Erythroblast (primary cell): ENCODE measurements at regions not wholly inside any gene's neighbourhood (a gene's known extent, or its start where the extent isn't known, plus 50 kb on each side); places are given as distances from the start of the nearest gene placed in this dataset.

Experiments used
- DNase-seq, 2 experiments: peaks; one replicate each; lab custom pipeline; 2025; lab: John Stamatoyannopoulos, UW
- GATA1 ChIP-seq: IDR thresholded peaks from 2 replicates; pipeline ENCODE4 v1.6.1; 2011; ENCODE audit warnings: low read depth, mild to moderate bottlenecking, control low read depth, low read length, moderate library complexity
- POLR2A ChIP-seq: IDR thresholded peaks from 2 replicates; pipeline ENCODE4 v1.6.1; 2011; ENCODE audit warnings: mild to moderate bottlenecking, low read length

DNA sequence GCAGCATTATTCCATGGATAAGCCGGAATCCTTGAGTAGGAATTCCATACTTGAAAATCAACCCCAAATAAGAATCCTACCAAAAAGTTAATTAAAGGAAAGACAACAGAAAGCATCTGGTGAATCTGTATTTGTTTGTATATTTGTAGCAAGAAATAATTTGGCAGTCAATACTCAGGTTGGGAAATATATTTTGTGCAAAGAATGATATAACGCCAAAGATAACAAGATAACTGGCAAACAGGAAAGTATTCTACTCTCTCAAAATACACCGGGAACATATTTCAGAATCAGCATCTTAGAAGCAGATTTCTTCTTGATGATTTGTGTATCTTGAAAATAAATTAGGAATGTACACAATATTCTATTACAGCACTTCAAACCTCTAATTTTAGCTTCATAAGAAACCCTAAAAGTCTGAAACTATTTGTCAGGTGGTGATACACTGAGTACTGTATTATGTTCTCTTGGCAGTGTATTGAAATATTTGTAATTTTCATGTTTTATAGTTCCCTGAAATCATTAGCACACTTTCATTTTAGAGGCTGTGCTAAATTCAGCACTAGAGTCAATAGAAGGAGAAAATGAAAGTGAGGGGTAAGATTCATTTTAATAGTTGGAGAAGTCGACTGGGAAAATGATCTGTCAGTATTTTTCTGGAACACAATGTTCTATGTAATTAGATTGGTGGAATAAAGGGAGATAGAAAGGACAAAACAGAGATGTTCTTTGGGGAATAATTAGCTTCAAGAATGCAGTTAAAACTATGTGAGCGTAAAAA, 879.7 kb upstream of the GJE1 start:
- no peak for DNase-seq
- TF ChIP-seq GATA1: no peak

DNA sequence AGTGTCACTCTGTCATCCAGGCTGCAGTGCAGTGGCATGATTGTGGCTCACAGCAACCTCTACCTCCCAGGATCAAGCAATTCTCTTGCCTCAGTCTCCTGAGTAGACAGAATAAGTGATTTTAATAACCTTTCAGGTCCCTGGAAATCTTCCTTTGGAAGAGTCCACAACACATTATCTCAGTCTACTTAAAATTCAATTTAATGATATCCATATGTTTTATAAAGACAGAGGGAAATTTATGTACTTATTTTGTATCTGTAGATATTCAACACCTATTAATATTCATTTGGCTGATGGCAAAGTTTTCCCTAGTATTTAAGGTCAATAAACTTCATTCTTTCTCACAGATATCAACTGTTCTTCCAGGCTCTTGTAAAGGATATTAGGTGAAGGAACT, 881.4 kb upstream of the GJE1 start:
- TF ChIP-seq GATA1 (no peak), POLR2A (no peak)
- DNase-seq: no peak

- TF ChIP-seq GATA1 (no peak), POLR2A (no peak)
- no peak for DNase-seq
Measured at GRCh38 chr6:141248021-141248799, 884.5 kb upstream of the GJE1 start.

GRCh38 chr6:141244366-141244765, 888.4 kb upstream of the GJE1 start:
- no peak for DNase-seq
- TF ChIP-seq POLR2A (no peak), GATA1 (no peak)

DNA sequence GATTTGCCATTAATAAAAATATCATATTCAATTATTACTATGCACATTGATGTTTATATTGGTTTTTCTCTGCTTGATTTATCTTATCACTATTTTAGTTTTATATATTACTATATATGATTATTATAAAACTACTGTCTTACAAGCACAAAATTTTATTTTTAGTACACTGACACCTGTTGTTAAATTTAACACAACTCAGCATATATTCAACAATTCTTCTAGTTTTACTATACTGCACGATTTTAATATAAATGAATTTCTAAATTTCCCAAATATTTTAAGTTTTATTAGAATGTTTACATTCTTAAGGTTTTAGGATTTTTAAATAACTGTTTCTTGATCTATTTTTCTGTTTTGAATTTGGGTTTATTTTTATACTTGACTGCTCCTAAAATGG, 889.8 kb upstream of the GJE1 start:
- TF ChIP-seq GATA1: no peak
- no peak for TF ChIP-seq POLR2A
- no peak for DNase-seq

GRCh38 chr6:141229296-141229695, 903.4 kb upstream of the GJE1 start:
- no peak for DNase-seq
- no peak for TF ChIP-seq POLR2A
- no peak for TF ChIP-seq GATA1

- no peak for TF ChIP-seq POLR2A
- no peak for DNase-seq
Measured at GRCh38 chr6:141218583-141218982, 914.1 kb upstream of the GJE1 start.

DNA sequence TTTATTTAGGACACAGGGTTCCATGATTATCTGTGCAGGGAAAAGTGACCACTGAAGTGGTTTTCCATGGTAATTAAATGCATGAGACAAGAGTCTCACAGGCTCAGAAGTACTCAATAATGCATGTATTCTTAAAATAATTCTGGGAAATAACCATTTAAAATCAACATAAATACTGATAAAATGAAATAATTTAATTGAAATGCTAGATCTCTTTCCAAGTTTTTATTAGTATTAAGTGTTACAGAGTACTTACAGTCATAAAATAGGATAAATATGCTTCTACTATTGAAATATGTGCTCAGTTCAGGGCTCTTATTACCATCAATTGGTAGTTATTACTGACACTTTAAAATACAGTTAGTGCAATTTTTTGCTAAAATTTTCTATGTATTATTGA, 916.0 kb upstream of the GJE1 start:
- DNase-seq: no peak
- TF ChIP-seq POLR2A (no peak), GATA1 (no peak)

DNA sequence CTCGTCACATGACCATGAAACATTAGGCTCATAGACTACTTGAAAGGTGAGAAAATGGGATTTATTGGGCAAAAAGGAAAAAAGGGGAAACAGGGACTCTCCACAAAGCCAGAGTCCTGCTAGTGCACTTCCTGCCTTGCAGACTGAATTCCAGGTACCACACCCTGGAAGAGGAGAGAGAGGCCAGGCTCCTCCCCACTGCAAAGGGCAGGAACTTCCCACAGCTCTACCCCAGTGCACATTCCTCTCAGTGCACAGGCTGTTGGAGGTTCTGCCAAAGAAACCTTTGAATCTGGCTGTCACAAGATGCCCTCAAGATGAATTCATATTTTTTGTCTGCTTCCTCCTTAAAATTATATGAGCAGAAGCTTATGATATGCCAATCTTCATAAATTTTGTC, 920.4 kb upstream of the GJE1 start:
- no peak for DNase-seq

GRCh38 chr6:141211845-141212244, 920.9 kb upstream of the GJE1 start:
- DNase-seq: no peak
- no peak for TF ChIP-seq GATA1

More for the DNA sequence above, 920.4 kb upstream of the GJE1 start:
- TF ChIP-seq POLR2A (no peak), GATA1 (no peak)

DNA sequence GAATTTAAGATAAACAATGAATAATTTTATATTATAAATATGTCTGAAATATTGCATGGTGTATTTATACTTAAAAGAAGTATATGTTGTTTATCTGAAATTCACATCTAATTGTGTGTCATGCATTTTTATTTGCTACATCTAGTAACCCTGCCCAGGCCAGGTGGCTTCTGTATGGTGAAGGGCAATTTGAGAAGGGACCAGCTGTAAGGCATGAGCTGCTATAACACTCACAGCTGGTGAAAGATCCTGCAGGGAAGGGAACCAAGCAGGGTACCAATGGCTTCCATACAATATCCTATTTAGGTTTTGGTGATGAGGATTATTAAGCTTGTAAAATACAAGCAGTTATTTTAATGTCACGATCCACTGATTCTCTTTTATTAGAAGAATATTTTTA, 921.8 kb upstream of the GJE1 start:
- TF ChIP-seq POLR2A (no peak), GATA1 (no peak)
- no peak for DNase-seq

DNA sequence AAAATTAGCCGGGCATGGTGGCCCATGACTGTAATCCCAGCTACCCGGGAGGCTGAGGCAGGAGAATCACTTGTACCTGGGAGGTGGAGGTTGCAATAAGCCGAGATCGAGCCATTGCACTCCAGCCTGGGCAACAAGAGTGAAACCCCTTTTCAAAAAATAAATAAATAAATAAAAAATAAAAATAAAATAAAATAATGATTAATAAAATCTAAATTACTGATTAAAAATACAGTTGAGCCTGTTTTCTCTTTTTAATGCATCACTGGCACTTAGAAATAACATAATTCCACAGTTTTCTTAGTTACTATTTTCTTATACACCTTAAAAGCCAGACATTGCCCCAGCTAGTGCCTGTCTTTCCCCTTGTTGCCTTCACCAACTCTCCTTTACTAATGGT, 922.8 kb upstream of the GJE1 start:
- no peak for TF ChIP-seq POLR2A
- TF ChIP-seq GATA1: no peak

GRCh38 chr6:141208101-141208500, 924.6 kb upstream of the GJE1 start:
- DNase-seq: no peak
- TF ChIP-seq POLR2A (no peak), GATA1 (no peak)

More for the DNA sequence above, 922.8 kb upstream of the GJE1 start:
- DNase-seq: no peak

- DNase-seq: no peak
- no peak for TF ChIP-seq POLR2A
- TF ChIP-seq GATA1: no peak
Measured at GRCh38 chr6:141203902-141204575, 928.7 kb upstream of the GJE1 start.

DNA sequence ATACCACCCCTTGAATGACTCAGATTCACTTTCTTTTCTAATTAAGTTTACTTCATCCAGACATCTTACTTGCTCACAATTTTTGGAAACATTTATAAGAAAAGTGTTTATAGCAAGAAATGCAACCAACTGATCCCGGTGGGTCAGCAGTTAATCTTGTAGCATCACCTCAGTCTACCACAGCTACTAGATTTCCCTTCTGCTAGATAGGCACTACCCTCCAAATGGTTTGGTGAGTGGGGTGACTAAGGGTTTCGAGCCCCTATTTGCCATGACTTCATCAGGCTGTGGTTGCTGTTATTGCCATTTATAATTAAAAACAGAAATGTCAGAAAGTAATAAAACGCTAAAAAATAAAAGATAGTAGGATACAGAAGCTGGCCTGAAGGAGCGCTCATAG, 930.1 kb upstream of the GJE1 start:
- DNase-seq: no peak

DNA sequence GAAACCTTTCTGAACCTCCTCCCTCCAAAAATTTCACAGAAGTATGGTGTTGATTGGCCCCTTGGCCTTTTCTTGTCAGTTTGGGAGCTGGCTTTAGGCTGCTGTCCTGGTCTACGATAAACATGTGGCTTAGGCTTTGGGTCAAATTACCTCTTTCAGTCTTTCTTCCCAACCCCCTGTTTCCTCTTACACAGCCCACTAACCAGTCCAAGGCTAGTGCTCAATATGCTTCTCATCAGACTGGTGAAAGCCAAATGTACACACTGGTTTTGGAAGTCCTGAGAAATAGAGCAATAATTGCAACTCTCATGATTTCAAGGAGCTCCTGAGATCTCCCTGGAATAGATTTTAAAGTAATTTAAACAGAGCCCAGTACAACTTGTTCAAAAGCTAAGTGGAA, 933.7 kb upstream of the GJE1 start:
- TF ChIP-seq GATA1 (no peak), POLR2A (no peak)

More for the DNA sequence above, 930.1 kb upstream of the GJE1 start:
- TF ChIP-seq GATA1 (no peak), POLR2A (no peak)

More for the DNA sequence above, 933.7 kb upstream of the GJE1 start:
- no peak for DNase-seq
